Panc1 (cell line): ENCODE measurements at regions not wholly inside any gene's neighbourhood (a gene's known extent, or its start where the extent isn't known, plus 50 kb on each side); places are given as distances from the start of the nearest gene placed in this dataset.

Source experiments
- CTCF ChIP-seq: fragments of 450-650 bp; IDR thresholded peaks from 2 replicates; pipeline ENCODE4 v1.5.1; 2017; ENCODE audit warnings: mild to moderate bottlenecking
- POLR2AphosphoS5 ChIP-seq: IDR thresholded peaks from 2 replicates; pipeline ENCODE4 v1.6.1; 2012; ENCODE audit warnings: mild to moderate bottlenecking, low read depth, low read length, moderate library complexity
- SIN3A ChIP-seq: IDR thresholded peaks from 2 replicates; pipeline ENCODE4 v1.6.1; 2012; ENCODE audit warnings: low read depth, mild to moderate bottlenecking, low read length, moderate library complexity, borderline replicate concordance; ENCODE audit not compliant: insufficient read depth

- TF ChIP-seq POLR2AphosphoS5 (no peak), CTCF (no peak), SIN3A (no peak)
Observed at GRCh38 chr15:60102748-60103147, 98.6 kb downstream of the FOXB1 start.
